GM21717 (cell line): ENCODE measurements at regions not wholly inside any gene's neighbourhood (a gene's known extent, or its start where the extent isn't known, plus 50 kb on each side); places are given as distances from the start of the nearest gene placed in this dataset.
"Not testable (repeated sequence)": the region's sequence is repeated elsewhere in the genome, so short reads cannot be mapped to it uniquely, and the experiment has no call there.

Experiments used
- ATAC-seq: cut with Tn5 transposase; IDR thresholded peaks from one replicate; pipeline ENCODE4 v1.9.1; 2021; ENCODE audit warnings: mild to moderate bottlenecking, moderate library complexity; ENCODE audit not compliant: unreplicated experiment

DNA sequence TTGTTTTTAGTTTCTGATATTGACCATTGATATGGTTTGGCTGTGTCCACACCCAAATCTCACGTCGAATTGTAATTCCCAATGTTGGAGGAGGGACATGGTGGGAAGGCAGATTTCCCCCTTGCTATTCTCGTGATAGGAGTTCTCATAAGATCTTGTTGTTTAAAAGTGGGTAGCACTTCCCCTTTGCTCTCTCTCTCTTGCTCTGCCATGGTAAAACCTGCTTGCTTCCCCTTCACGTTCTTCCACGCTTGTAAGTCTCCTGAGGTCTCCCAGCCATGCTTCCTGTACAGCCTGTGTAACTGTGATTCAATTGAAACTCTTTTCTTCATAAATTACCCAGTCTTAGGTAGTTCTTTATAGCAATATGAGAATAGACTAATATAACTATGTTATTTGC is 203.6 kb upstream of the CHORDC1 start:
- no peak for ATAC-seq

DNA sequence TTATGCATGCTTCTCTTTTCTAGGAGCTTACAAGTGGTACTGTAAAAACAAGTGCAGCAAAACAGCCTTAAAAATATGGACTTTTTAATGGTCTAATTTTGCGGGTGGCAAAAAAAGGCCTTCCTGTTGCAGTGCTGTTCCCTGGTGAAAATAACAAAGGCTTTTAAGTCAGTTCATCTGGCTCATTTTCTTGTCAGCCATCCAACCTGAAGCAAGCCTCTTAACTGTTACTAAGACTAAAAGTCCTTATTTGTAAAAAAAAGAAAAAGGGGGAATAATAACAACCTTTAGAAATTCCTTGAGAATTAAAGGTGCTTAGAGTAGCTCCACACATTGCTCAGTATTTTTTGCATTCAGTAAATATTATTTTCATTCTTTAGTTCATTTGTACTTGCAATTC is 200.5 kb upstream of the CHORDC1 start:
- no peak for ATAC-seq

DNA sequence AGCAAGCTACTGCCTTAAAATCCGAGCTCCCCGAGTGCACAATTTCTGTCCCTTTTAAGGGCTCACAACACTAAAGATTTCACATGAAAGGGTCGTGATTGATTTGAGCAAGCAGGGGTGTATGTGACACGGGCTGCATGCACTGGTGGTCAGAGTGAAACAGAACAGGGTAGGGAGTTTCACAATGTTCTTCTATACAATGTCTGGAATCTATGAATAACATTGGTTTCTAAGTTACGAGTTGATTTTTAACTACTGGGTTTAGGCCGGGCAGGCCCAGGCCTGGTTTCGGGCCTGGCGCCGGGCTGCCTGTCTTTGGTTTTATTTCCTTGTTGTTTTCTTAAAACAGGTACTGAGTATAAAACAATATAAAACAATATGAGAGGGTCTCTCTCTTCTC is 199.9 kb upstream of the CHORDC1 start:
- not testable (repeated sequence) for ATAC-seq

DNA sequence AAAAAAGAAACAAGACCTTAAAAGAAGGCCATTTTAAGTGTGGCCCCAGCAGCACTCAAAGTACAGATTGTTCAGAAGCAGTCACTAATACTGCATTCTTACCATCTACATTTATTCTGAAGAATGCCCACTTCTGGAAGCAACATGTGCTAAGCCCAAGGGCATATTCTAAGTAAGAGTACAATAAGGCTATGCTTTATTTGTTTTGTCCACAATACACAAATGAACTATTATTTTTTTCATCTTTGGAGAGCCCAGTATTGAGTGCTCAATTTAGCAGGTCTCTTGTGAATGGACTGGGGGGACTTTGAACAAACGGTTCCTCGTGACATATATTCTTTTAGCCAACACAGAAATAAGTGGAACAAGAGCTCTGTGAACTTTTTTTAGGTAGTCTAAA is 191.4 kb upstream of the CHORDC1 start:
- no peak for ATAC-seq

- no peak for ATAC-seq
Observed at GRCh38 chr11:90407350-90407749, 184.5 kb upstream of the CHORDC1 start.

DNA sequence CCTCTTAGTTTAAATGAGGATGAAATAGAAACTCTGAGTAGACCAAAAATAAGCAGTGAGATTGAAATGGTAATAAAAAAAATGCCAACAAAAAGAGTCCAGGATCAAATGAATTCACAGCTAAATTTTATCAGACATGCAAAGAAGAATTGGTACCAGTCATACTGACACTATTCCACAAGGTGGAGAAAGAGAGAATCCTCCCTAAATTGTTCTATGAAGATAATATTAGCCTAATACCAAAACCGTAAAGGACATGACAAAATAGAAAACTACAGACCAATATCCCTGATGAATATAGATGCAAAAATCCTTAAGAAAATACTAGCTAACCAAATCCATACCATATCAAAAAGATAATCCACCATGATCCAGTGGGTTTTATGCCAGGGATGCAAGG is 169.8 kb upstream of the CHORDC1 start:
- no peak for ATAC-seq

DNA sequence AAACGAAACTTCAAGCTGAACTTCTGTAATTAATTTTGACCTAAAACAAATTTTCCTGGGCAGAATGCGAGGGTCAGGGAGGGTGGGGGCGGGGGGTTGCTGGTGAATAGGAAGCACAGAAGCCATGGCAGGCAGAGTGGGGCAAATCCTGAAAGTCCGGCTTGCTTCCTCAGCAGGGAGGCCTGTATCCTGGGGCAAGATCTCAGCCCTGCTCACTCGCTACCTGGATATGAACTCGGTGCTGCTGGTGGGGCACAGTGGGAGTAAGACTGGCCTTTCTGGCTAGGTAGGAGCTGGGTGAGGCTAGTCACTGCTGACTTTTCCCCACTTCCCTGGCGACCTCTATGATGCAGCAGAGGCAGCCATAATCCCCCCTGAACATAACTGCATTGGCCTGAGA is 168.9 kb upstream of the CHORDC1 start:
- ATAC-seq = no peak

DNA sequence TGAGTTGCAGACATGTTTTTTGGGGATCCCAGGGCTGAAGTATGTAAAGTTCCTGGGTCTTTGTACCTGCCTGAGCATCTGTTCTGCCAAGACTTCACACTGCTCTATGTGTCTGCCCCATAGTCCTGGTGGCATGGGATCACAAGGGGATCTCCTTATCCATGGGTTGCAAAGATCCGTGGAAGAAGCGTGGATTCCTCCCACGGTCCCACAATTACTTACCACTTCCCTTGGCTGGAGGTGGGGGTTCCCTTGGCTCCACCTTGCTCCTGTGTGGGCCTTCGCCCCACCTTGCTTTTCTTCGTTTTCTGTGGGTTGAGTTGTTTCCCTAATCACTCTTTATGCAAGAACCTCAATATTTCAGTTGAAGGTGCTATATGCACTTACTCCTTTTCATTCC is 157.4 kb upstream of the CHORDC1 start:
- ATAC-seq = no peak

- no peak for ATAC-seq
Observed at GRCh38 chr11:90373971-90374370, 151.1 kb upstream of the CHORDC1 start.

DNA sequence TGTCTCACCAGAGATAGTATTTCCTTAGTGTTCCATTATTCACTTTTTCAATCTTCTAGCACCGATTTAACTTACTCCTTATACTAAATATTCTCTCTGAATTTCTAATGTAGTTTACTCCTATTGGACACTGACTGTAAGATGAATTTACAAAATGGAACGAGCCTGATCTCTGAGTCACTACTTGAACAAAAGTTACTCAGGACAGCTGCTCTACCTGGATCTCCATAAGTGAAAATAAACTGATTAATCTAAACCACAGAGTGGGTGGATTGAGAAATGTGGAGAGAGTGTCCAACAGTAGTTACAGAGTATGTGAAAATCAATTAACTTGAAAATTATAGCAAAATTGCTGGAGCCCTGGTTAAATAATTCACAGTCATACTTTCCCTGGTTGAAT is 141.7 kb upstream of the CHORDC1 start:
- no peak for ATAC-seq

- ATAC-seq = no peak
Observed at GRCh38 chr11:90363739-90364138, 140.9 kb upstream of the CHORDC1 start.

DNA sequence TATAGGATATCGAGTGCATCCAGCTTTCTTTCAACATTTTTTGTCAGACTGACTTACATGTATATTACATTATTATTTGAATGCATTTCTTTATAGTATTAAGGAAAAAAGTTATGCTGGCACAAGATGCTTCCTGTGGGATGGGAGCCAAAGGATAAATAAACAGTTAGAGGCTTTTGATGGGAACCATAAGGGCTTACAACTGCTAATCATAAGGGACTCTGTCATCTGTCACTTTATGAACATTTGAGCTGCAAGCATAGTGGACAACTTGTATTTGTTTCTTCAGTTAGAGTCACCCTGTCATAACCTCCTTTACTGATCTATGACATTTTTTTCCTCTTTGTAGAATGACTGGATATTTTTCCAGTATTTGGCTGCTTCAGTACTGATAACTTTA is 132.4 kb upstream of the CHORDC1 start:
- no peak for ATAC-seq

- ATAC-seq = no peak
Observed at GRCh38 chr11:90349731-90350130, 126.9 kb upstream of the CHORDC1 start.

DNA sequence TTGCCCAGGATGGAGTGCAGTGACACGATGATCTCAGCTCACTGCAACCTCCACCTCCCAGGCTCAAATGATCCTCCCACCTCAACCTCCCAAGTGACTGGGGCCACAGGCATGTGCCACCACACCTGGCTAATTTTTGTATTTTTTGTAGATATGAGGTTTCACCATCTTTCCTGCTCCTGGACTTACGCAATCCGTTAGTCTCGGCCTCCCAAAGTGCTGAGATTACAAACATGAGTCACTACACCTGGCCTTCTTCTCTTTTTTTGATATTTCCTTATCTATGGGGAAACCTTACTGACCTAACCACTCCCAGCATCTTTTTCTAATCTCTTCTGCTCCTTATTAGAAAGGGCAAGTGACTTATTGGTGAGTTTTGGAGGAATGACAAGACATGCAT is 121.7 kb upstream of the CHORDC1 start:
- no peak for ATAC-seq

DNA sequence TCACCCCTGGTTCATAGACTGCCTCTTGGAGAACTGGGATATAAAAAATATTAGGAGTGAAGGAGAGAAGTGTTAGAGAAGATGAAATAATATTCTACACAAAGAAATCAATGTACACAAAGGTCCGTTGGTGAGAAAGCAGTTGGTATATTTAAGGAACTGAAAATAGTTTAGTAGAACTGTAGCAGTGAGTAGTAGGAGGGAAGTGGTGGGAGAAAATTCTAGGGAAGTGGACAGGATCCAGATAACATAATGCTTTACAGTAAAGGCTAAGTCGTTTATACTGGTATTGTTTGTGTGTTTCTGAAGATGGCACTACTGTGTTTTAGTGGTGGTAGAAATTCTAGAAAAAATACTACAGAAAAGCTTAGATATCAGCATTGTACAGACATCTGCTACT is 120.8 kb upstream of the CHORDC1 start:
- ATAC-seq = no peak

DNA sequence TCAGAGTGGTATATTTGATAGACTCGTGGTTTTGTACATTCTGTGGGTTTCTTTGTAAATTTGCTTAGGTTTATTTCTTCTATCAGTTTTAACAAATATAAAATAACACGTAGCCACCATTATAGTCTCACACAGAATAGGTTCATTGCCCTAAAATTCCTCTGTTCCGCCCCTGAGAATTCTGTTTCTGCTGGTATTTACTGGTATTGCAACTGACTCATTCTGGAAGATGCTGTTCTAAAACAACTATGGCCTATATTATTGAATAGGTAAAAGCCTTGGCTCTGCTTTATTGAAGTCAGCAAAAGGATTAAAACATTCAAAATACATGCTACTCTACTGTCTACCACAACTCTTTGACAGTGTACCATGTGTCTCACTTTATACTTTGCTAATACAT is 119.1 kb upstream of the CHORDC1 start:
- no peak for ATAC-seq

DNA sequence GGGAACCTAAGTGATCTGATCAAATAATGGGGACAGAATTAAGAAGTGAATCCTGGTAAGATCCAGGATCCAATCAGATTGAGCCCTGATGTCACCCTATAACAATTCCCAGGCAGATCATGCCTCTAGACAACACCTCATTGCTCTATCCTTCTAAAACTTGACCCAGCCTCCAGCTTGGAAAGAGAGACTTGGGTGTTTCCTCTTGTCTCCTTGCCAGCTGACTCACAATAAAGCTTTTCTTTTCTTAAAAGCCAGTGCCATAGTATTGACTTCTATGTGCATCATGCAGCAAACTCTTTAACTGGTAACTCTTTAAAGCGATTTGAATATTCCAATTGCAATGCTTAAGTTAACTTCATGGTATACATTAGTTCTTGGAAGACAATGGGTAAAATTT is 109.6 kb upstream of the CHORDC1 start:
- ATAC-seq = no peak

GRCh38 chr11:90330632-90331031 is 107.8 kb upstream of the CHORDC1 start:
- no peak for ATAC-seq

DNA sequence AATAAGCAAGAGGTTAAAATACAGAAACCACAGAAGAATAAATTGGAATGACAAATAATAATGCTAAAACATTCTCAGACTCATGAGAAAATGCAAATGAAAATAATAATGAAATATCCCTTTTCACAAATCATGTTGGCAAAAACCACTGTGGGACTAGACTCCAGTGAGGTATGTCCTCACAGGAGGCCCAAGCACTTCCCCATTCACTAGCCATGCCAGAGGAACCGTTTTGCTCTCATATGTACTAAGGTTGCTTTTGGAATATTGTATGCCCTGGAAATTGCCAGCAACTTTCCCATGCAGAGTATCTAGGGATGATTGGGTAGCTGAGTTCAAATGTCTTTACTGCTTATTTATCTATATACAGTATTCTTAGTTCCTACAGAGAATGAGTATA is 106.2 kb upstream of the CHORDC1 start:
- no peak for ATAC-seq

DNA sequence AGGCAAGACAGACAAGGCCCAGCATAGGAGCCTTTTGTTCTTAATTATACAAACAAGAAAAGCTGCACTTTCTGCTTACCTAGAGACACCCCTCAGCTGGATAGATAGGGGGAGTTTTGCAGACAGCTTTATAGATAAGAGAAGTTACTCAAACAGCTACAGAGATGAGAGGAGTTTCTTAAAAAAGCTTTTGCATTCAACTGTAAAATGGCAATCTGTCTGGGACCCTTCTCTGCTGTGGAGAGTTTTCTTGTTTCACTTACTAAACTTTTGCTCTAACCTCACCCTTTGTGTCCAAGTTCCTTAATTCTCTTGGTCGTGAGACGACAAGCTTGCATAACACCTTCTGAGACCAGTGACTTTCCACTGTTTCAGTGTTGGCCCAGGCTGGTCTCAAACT is 103.8 kb upstream of the CHORDC1 start:
- no peak for ATAC-seq

- ATAC-seq = no peak
Observed at GRCh38 chr11:90323289-90323688, 100.4 kb upstream of the CHORDC1 start.

GRCh38 chr11:90321018-90321417 is 98.2 kb upstream of the CHORDC1 start:
- ATAC-seq = no peak

- no peak for ATAC-seq
Observed at GRCh38 chr11:90318651-90319050, 95.8 kb upstream of the CHORDC1 start.

DNA sequence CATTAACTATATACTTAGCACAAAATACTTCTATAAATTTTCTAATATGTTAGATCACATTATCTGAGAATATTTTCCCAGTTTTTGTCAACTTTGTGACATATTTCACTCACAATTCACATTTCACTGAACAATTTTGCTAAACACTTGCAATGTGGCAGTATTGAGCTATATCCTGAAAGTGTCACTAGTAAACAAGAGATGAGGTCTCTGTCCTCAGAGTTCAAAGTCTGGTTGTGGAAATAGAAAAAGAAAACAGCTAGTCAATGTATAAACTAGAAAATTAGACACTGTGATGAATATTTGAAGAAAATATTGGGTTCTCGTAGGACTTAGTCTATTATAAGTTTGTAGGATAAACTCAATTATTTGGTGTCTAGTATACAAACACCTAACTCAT is 87.4 kb upstream of the CHORDC1 start:
- ATAC-seq = no peak
